K562 (cell line): ENCODE measurements at regions not wholly inside any gene's neighbourhood (a gene's known extent, or its start where the extent isn't known, plus 50 kb on each side); places are given as distances from the start of the nearest gene placed in this dataset.

Source experiments
- ATAC-seq: fragments of 200-7000 bp; cut with Tn5 transposase; 3 replicates; pipeline ENCODE4 v1.9.1; 2020; ENCODE audit warnings: moderate library complexity
- BruUV-seq: library from RNA; stranded (reverse); fragments of 400-500 nt; replicated peaks from 2 replicates; lab custom pipeline; 2021; lab: Mats Ljungman, UMichigan
- CTCF ChIA-PET: fragments of 300-600 bp; formaldehyde crosslinking; extraction: SDS; loops from one replicate; lab custom pipeline; 2021; ENCODE audit warnings: low intra/inter-chr PET ratio; lab: Yijun Ruan, JAX
- POLR2A ChIA-PET: fragments of 300-600, 350-650 bp; sonication (Branson Sonifier 250); formaldehyde crosslinking; extraction: SDS; loops from one replicate; lab custom pipeline; 2021; ENCODE audit warnings: antibody characterized with exemption, inconsistent platforms; lab: Yijun Ruan, JAX
- DNase-seq, 4 experiments: peaks; one replicate each; pipeline versions ENCODE4 v3.0.0 to v3.0.0-alpha.2; 2011 to 2018; ENCODE audit warnings: low spot score in 3 of 4, mixed read lengths in 3 of 4; ENCODE audit errors: extremely low read depth in 1 of 4
- FAIRE-seq: peaks from 2 replicates; lab custom pipeline; 2011; peaks lifted over from hg19 to GRCh38; lab: Jason Lieb, UNC
- H2AFZ ChIP-seq: 2 replicates; pipeline ENCODE4 v1.6.0; 2011; ENCODE audit warnings: low read depth, low read length, control low read depth, inconsistent platforms
- H3K27ac ChIP-seq: fragments of 200-600 bp; 3 replicates; pipeline ENCODE4 v1.8.0; 2011; ENCODE audit warnings: low read depth, mild to moderate bottlenecking, control low read depth, inconsistent platforms, low read length, moderate library complexity, mixed read lengths; ENCODE audit errors: extremely low read depth
- H3K27me3 ChIP-seq, 2 experiments: fragments of 300-600 bp in 1 of 2; 2 replicates in 1 of 2; 3 replicates in 1 of 2; pipeline versions ENCODE4 v1.6.0 to v1.8.0; 2011; ENCODE audit warnings: inconsistent platforms in 2 of 2, low read length in 2 of 2, mild to moderate bottlenecking in 1 of 2, mixed read lengths in 1 of 2, moderate library complexity in 1 of 2; ENCODE audit not compliant: control insufficient read depth in 2 of 2, insufficient read depth in 2 of 2
- H3K36me3 ChIP-seq: fragments of 300-600 bp; 3 replicates; pipeline ENCODE4 v1.8.0; 2011; ENCODE audit warnings: mild to moderate bottlenecking, low read length, inconsistent platforms; ENCODE audit not compliant: control insufficient read depth, insufficient read depth
- H3K4me1 ChIP-seq, 2 experiments: fragments of 200-600 bp in 1 of 2; replicated peaks in 1 of 2; 2 replicates in 1 of 2; 3 replicates in 1 of 2; pipeline versions ENCODE4 v1.5.1 to v1.8.0; 2011; ENCODE audit warnings: inconsistent platforms in 2 of 2, low read length in 2 of 2, mild to moderate bottlenecking in 1 of 2, mixed read lengths in 1 of 2, moderate library complexity in 1 of 2; ENCODE audit not compliant: control insufficient read depth in 2 of 2, insufficient read depth in 2 of 2
- H3K4me2 ChIP-seq: 2 replicates; pipeline ENCODE4 v1.6.1; 2011; ENCODE audit warnings: low read length, control low read depth, inconsistent platforms, mixed read lengths; ENCODE audit not compliant: insufficient read depth
- H3K4me3 ChIP-seq: fragments of 200-600 bp; sonication (generic), shearing (Covaris generic); 2 replicates; pipeline ENCODE4 v1.5.1; 2016; ENCODE audit warnings: control low read depth, inconsistent platforms
- H3K79me2 ChIP-seq: fragments of 200-600 bp; 3 replicates; pipeline ENCODE4 v1.8.0; 2011; ENCODE audit warnings: low read length, inconsistent platforms; ENCODE audit not compliant: control insufficient read depth, insufficient read depth
- H3K9ac ChIP-seq, 2 experiments: 2 replicates each; pipeline versions ENCODE4 v1.6.0 to v1.6.1; 2011; ENCODE audit warnings: low read depth in 2 of 2, low read length in 2 of 2, control low read depth in 1 of 2, inconsistent platforms in 1 of 2, mild to moderate bottlenecking in 1 of 2, mixed read lengths in 1 of 2; ENCODE audit not compliant: insufficient read depth in 1 of 2
- H3K9me1 ChIP-seq: one replicate; pipeline ENCODE4 v1.6.0; 2011; ENCODE audit warnings: inconsistent platforms, mild to moderate bottlenecking, low read length, moderate library complexity; ENCODE audit not compliant: control insufficient read depth, insufficient read depth
- H3K9me3 ChIP-seq: replicated peaks from 2 replicates; pipeline ENCODE4 v1.5.1; 2011; ENCODE audit warnings: low read depth, low read length, inconsistent platforms; ENCODE audit not compliant: control insufficient read depth, insufficient read depth
- H4K20me1 ChIP-seq: replicated peaks from 2 replicates; pipeline ENCODE4 v1.6.1; 2011; ENCODE audit warnings: low read length, inconsistent platforms, mixed read lengths; ENCODE audit not compliant: control insufficient read depth, insufficient read depth
- ARID3A ChIP-seq: IDR thresholded peaks from 2 replicates; pipeline ENCODE4 v1.6.1; 2012; ENCODE audit warnings: low read depth, low read length, improper control_type of control experiment, borderline replicate concordance
- CLOCK ChIP-seq: fragments of 250-450 bp; sonication (Bioruptor Pico); IDR thresholded peaks from 2 replicates; pipeline ENCODE4 v1.4.0; 2020; ENCODE audit warnings: mild to moderate bottlenecking, moderate library complexity, borderline replicate concordance
- DNMT1 ChIP-seq: fragments of 450-650 bp; IDR thresholded peaks from 2 replicates; pipeline ENCODE4 v1.6.1; 2016; ENCODE audit warnings: antibody characterized with exemption, mild to moderate bottlenecking
- ETS1 ChIP-seq: conservative IDR thresholded peaks from 2 replicates; pipeline ENCODE4 v1.6.1; 2011; ENCODE audit warnings: low read depth, mild to moderate bottlenecking, low read length; ENCODE audit not compliant: control insufficient read depth
- FOXJ2 ChIP-seq: fragments of 200-800 bp; sonication (Bioruptor generic); IDR thresholded peaks from 2 replicates; pipeline ENCODE4 v1.6.1; 2016; ENCODE audit warnings: missing genetic modification characterization, missing compliant biosample characterization
- IRF9 ChIP-seq: fragments of 450-650 bp; IDR thresholded peaks from 2 replicates; pipeline ENCODE4 v1.6.1; 2016; ENCODE audit warnings: missing biosample characterization, missing genetic modification characterization
- KDM2B ChIP-seq: fragments of 250-450 bp; sonication (Bioruptor Pico); IDR thresholded peaks from 2 replicates; pipeline ENCODE4 v1.8.0; 2021; ENCODE audit warnings: mild to moderate bottlenecking, moderate library complexity
- MEF2D ChIP-seq: conservative IDR thresholded peaks from 2 replicates; pipeline ENCODE4 v1.6.1; 2016; ENCODE audit warnings: low read depth, missing genetic modification characterization, missing compliant biosample characterization
- XRCC3 ChIP-seq: fragments of 450-650 bp; IDR thresholded peaks from 2 replicates; pipeline ENCODE4 v1.6.1; 2017; ENCODE audit warnings: mild to moderate bottlenecking, moderate library complexity
- ZBTB7A ChIP-seq: IDR thresholded peaks from 2 replicates; pipeline ENCODE4 v1.6.1; 2011; ENCODE audit warnings: low read depth, mild to moderate bottlenecking, low read length, moderate library complexity, borderline replicate concordance; ENCODE audit not compliant: control insufficient read depth
- ZNF311 ChIP-seq: fragments of 250-450 bp; sonication (Bioruptor Pico); IDR thresholded peaks from 2 replicates; pipeline ENCODE4 v1.4.0; 2020; ENCODE audit warnings: mild to moderate bottlenecking, moderate library complexity
- ZNF668 ChIP-seq: fragments of 250-450 bp; sonication (Bioruptor Pico); IDR thresholded peaks from 2 replicates; pipeline ENCODE4 v1.8.0; 2022; ENCODE audit warnings: mild to moderate bottlenecking, inconsistent platforms
- ZNF695 ChIP-seq: fragments of 450-650 bp; formaldehyde crosslinking; IDR thresholded peaks from 2 replicates; pipeline ENCODE4 v1.4.0; 2020; ENCODE audit warnings: mild to moderate bottlenecking, moderate library complexity
- WGBS: fragments of 100-300 bp; shearing (Covaris generic); methylation state at CpG from one replicate; pipeline ENCODE4 v1.1.6; 2016; ENCODE audit warnings: low coverage, mixed read lengths; ENCODE audit not compliant: insufficient coverage; ENCODE audit errors: missing lambda C conversion rate; 5-methylcytosine and 5-hydroxymethylcytosine counted together
- in situ Hi-C: fragments of 300-500 bp; cut with MboI; formaldehyde crosslinking; loops from 4 replicates; pipeline ENCODE4 v1.15.0; 2018; ENCODE audit warnings: inconsistent platforms, mixed read lengths
- intact Hi-C: fragments of 100-400 bp; cut with micrococcal nuclease; formaldehyde crosslinking; loops from 2 replicates; pipeline ENCODE4 v1.14.2; 2022

GRCh38 chr4:160129439-160129838, 1026.6 kb downstream of the RAPGEF2 start (continued):
- no peak for TF ChIP-seq ETS1
- TF ChIP-seq FOXJ2 (tag): no peak
- no peak for TF ChIP-seq KDM2B
- TF ChIP-seq ZNF668 (CRISPR knock-in tag): no peak
- no peak for TF ChIP-seq DNMT1
- TF ChIP-seq, all 486 proteins: peak for 0

GRCh38 chr4:160136021-160136420, 1033.1 kb downstream of the RAPGEF2 start:
- no peak overlapping the region for H3K4me3 ChIP-seq
- 0% methylated on average over 2 of the region's 2 CpGs for WGBS
- H2AFZ ChIP-seq: no peak overlapping the region
- H3K27me3 ChIP-seq: no peaks in the 10 kb centered on the region
- DNase-seq (no peak), FAIRE-seq (no peak), ATAC-seq (no peak)
- H3K4me2 ChIP-seq: no peak overlapping the region
- no peak overlapping the region for H3K27ac ChIP-seq
- H3K36me3 ChIP-seq: no peaks in the 10 kb centered on the region
- no peaks in the 10 kb centered on the region for H4K20me1 ChIP-seq
- no peaks in the 10 kb centered on the region for H3K9me3 ChIP-seq
- intact Hi-C loops: no loop called here
- POLR2A ChIA-PET: no interaction called here
- CTCF ChIA-PET: no interaction called here
- H3K9ac ChIP-seq: no peak overlapping the region
- H3K9me1 ChIP-seq: no peaks in the 10 kb centered on the region
- in situ Hi-C loops: no loop called here
- BruUV-seq: no TSS peak
- no peaks in the 10 kb centered on the region for H3K79me2 ChIP-seq
- no peaks in the 10 kb centered on the region for H3K4me1 ChIP-seq
- no peak for TF ChIP-seq ZNF695 (CRISPR knock-in tag)
- TF ChIP-seq IRF9 (tag): no peak
- TF ChIP-seq ZNF311: no peak
- TF ChIP-seq CLOCK (CRISPR knock-in tag): no peak
- TF ChIP-seq ZBTB7A: no peak
- no peak for TF ChIP-seq MEF2D (tag)
- no peak for TF ChIP-seq XRCC3
- TF ChIP-seq ARID3A: no peak
